ENCODE measurements at regions not wholly inside any gene's neighbourhood (a gene's known extent, or its start where the extent isn't known, plus 50 kb on each side); places are given as distances from the start of the nearest gene placed in this dataset.

GRCh38 chr16:26930786-26931581 is 135.7 kb upstream of the C16orf82 start:
- no peak overlapping the region for H3K4me3 ChIP-seq (ENCODE audit: low read depth, low read length)
- TF ChIP-seq CTCF (IDR thresholded peaks at IDR 0.05; ENCODE audit: insufficient read depth, low read depth, low read length, missing control alignments) = no peak

GRCh38 chr16:26950636-26951035 is 116.1 kb upstream of the C16orf82 start:
- TF ChIP-seq CTCF (IDR thresholded peaks at IDR 0.05; ENCODE audit: insufficient read depth, low read depth, low read length, missing control alignments) = no peak
- DNase-seq (ENCODE audit: low read depth) = no peak
- no peak overlapping the region for H3K4me3 ChIP-seq (ENCODE audit: low read depth, low read length)

More at GRCh38 chr16:26930786-26931581, 135.7 kb upstream of the C16orf82 start:
- DNase-seq (ENCODE audit: low read depth) = no peak

GRCh38 chr16:26951950-26952349 is 114.8 kb upstream of the C16orf82 start:
- DNase-seq (ENCODE audit: low read depth) = no peak
- H3K4me3 ChIP-seq (ENCODE audit: low read depth, low read length) = no peak overlapping the region
- no peak for TF ChIP-seq CTCF (IDR thresholded peaks at IDR 0.05; ENCODE audit: insufficient read depth, low read depth, low read length, missing control alignments)

GRCh38 chr16:26952411-26952810 is 114.3 kb upstream of the C16orf82 start:
- H3K4me3 ChIP-seq (ENCODE audit: low read depth, low read length) = no peak overlapping the region
- DNase-seq (ENCODE audit: low read depth) = no peak
- no peak for TF ChIP-seq CTCF (IDR thresholded peaks at IDR 0.05; ENCODE audit: insufficient read depth, low read depth, low read length, missing control alignments)

- no peak for TF ChIP-seq CTCF (IDR thresholded peaks at IDR 0.05; ENCODE audit: insufficient read depth, low read depth, low read length, missing control alignments)
- no peak for DNase-seq (ENCODE audit: low read depth)
- H3K4me3 ChIP-seq (ENCODE audit: low read depth, low read length) = no peak overlapping the region
Measured at GRCh38 chr16:26957283-26957859, 109.4 kb upstream of the C16orf82 start.

- no peak for TF ChIP-seq CTCF (IDR thresholded peaks at IDR 0.05; ENCODE audit: insufficient read depth, low read depth, low read length, missing control alignments)
- H3K4me3 ChIP-seq (ENCODE audit: low read depth, low read length) = no peak overlapping the region
- DNase-seq (ENCODE audit: low read depth) = no peak
Measured at GRCh38 chr16:26959416-26960009, 107.2 kb upstream of the C16orf82 start.
